Keratinocyte (primary cell): ENCODE measurements at regions not wholly inside any gene's neighbourhood (a gene's known extent, or its start where the extent isn't known, plus 50 kb on each side); places are given as distances from the start of the nearest gene placed in this dataset.

Experiments
- DNase-seq: peaks from one replicate; pipeline ENCODE4 v3.0.0-alpha.2; 2011; ENCODE audit warnings: low read depth, missing footprints, low spot score
- FAIRE-seq: peaks from 2 replicates; lab custom pipeline; 2011; peaks lifted over from hg19 to GRCh38; lab: Jason Lieb, UNC
- H2AFZ ChIP-seq: 2 replicates; pipeline ENCODE4 v1.6.0; 2012; ENCODE audit warnings: low read length, control low read depth, inconsistent platforms; ENCODE audit not compliant: control insufficient read depth
- H3K27ac ChIP-seq: 2 replicates; pipeline ENCODE4 v1.5.1; 2011; ENCODE audit warnings: low read length; ENCODE audit not compliant: control insufficient read depth, insufficient read depth
- H3K27me3 ChIP-seq: 3 replicates; pipeline ENCODE4 v1.6.0; 2011; ENCODE audit warnings: low read length; ENCODE audit not compliant: control insufficient read depth, insufficient read depth; ENCODE audit errors: extremely low read depth
- H3K36me3 ChIP-seq, 2 experiments: 2 replicates in 1 of 2; 3 replicates in 1 of 2; pipeline ENCODE4 v1.5.1; 2011; ENCODE audit warnings: low read length in 2 of 2, mild to moderate bottlenecking in 1 of 2; ENCODE audit not compliant: control insufficient read depth in 2 of 2, insufficient read depth in 2 of 2; ENCODE audit errors: extremely low read depth in 1 of 2
- H3K4me1 ChIP-seq: 3 replicates; pipeline ENCODE4 v1.5.1; 2011; ENCODE audit warnings: low read length; ENCODE audit not compliant: control insufficient read depth, insufficient read depth; ENCODE audit errors: extremely low read depth
- H3K4me2 ChIP-seq: 3 replicates; pipeline ENCODE4 v1.6.0; 2011; ENCODE audit warnings: low read depth, low read length; ENCODE audit not compliant: control insufficient read depth, insufficient read depth; ENCODE audit errors: extremely low read depth
- H3K4me3 ChIP-seq, 3 experiments: fragments of 200-600 bp in 1 of 3; sonication (generic) in 1 of 3; 2 replicates in 2 of 3; 3 replicates in 1 of 3; pipeline ENCODE4 v1.5.1; 2011 to 2016; ENCODE audit warnings: low read length in 3 of 3, mild to moderate bottlenecking in 3 of 3, control low read depth in 2 of 3, inconsistent platforms in 1 of 3, low read depth in 1 of 3, mixed read lengths in 1 of 3, mixed run types in 1 of 3, moderate library complexity in 1 of 3; ENCODE audit not compliant: control insufficient read depth in 2 of 3, insufficient read depth in 2 of 3; ENCODE audit errors: extremely low read depth in 1 of 3
- H3K79me2 ChIP-seq: 2 replicates; pipeline ENCODE4 v1.6.0; 2012; ENCODE audit warnings: low read length; ENCODE audit not compliant: control insufficient read depth, insufficient read depth
- H3K9ac ChIP-seq: 3 replicates; pipeline ENCODE4 v1.6.0; 2011; ENCODE audit warnings: low read length; ENCODE audit not compliant: control insufficient read depth, insufficient read depth; ENCODE audit errors: extremely low read depth
- H3K9me1 ChIP-seq: 3 replicates; pipeline ENCODE4 v1.6.0; 2011; ENCODE audit warnings: low read length; ENCODE audit not compliant: control insufficient read depth, insufficient read depth; ENCODE audit errors: extremely low read depth
- H3K9me3 ChIP-seq: 2 replicates; pipeline ENCODE4 v1.5.1; 2012; ENCODE audit warnings: low read depth, low read length; ENCODE audit not compliant: control insufficient read depth
- H4K20me1 ChIP-seq: 3 replicates; pipeline ENCODE4 v1.6.0; 2011; ENCODE audit warnings: low read length; ENCODE audit not compliant: control insufficient read depth, insufficient read depth; ENCODE audit errors: extremely low read depth
- CTCF ChIP-seq, 3 experiments: IDR thresholded peaks in 1 of 3; conservative IDR thresholded peaks in 1 of 3; optimal IDR thresholded peaks in 1 of 3; 2 replicates in 2 of 3; 3 replicates in 1 of 3; pipeline versions ENCODE3 to v1.5.1; 2011; ENCODE audit warnings: low read length in 3 of 3, mild to moderate bottlenecking in 3 of 3, moderate library complexity in 2 of 3, control low read depth in 1 of 3, inconsistent platforms in 1 of 3; ENCODE audit not compliant: insufficient read depth in 2 of 3; ENCODE audit errors: extremely low read depth in 1 of 3
- EZH2 ChIP-seq: IDR thresholded peaks from one replicate; pipeline ENCODE4 v1.6.1; 2012; ENCODE audit warnings: inconsistent platforms, mild to moderate bottlenecking, low read length, moderate library complexity
- dilution Hi-C: fragments of 300-500 bp; cut with MboI; formaldehyde crosslinking; loops from one replicate; pipeline ENCODE4 v1.7.0; 2020; ENCODE audit warnings: low sequenced_read_pairs; ENCODE audit not compliant: extremely low pct_ligation_motif_present

- Histone ChIP-seq H3K9ac (no peak overlapping the region), H3K27me3 (no peaks in the 10 kb centered on the region), H3K4me1 (no peaks in the 10 kb centered on the region), H3K9me1 (no peaks in the 10 kb centered on the region), H3K36me3 (no peaks in the 10 kb centered on the region), H4K20me1 (no peaks in the 10 kb centered on the region), H3K79me2 (no peaks in the 10 kb centered on the region), H3K4me2 (no peak overlapping the region), H3K4me3 (no peak overlapping the region), H3K27ac (no peak overlapping the region), H2AFZ (no peak overlapping the region), H3K9me3 (no peaks in the 10 kb centered on the region)
- dilution Hi-C loops: no loop called here
- DNase-seq (no peak), FAIRE-seq (no peak)
- TF ChIP-seq CTCF (optimal IDR thresholded peaks at IDR 0.05 in 1 of 3, IDR thresholded peaks at IDR 0.05 in 1 of 3, conservative IDR thresholded peaks at IDR 0.05 in 1 of 3; ENCODE audit: extremely low read depth in 1 of 3, insufficient read depth in 2 of 3, low read length in 3 of 3) (no peak), EZH2 (no peak)
Measured at GRCh38 chr5:125150041-125150669, 403.7 kb upstream of the ZNF608 start.

- Histone ChIP-seq H3K4me2 (no peak overlapping the region), H3K4me3 (no peak overlapping the region), H3K4me1 (no peaks in the 10 kb centered on the region), H3K9me1 (no peaks in the 10 kb centered on the region), H3K36me3 (no peaks in the 10 kb centered on the region), H3K79me2 (no peaks in the 10 kb centered on the region), H4K20me1 (no peaks in the 10 kb centered on the region), H2AFZ (no peak overlapping the region), H3K27me3 (no peaks in the 10 kb centered on the region), H3K27ac (no peak overlapping the region), H3K9ac (no peak overlapping the region), H3K9me3 (no peaks in the 10 kb centered on the region)
- dilution Hi-C loops: no loop called here
- FAIRE-seq (no peak), DNase-seq (no peak)
- no peak for TF ChIP-seq CTCF (optimal IDR thresholded peaks at IDR 0.05 in 1 of 3, IDR thresholded peaks at IDR 0.05 in 1 of 3, conservative IDR thresholded peaks at IDR 0.05 in 1 of 3; ENCODE audit: extremely low read depth in 1 of 3, insufficient read depth in 2 of 3, low read length in 3 of 3)
- TF ChIP-seq EZH2: no peak
Measured at GRCh38 chr5:125151150-125151900, 404.9 kb upstream of the ZNF608 start.
